ENCODE measurements at regions not wholly inside any gene's neighbourhood (a gene's known extent, or its start where the extent isn't known, plus 50 kb on each side); places are given as distances from the start of the nearest gene placed in this dataset.

GRCh38 chr11:110832539-110832938, 120.3 kb upstream of the ARHGAP20 start:
- DNase-seq: no peak
- no peak overlapping the region for H3K4me2 ChIP-seq (ENCODE audit: low read depth, low read length)
- H2AFZ ChIP-seq (ENCODE audit: low read length): no peak overlapping the region

GRCh38 chr11:110832080-110832479, 119.8 kb upstream of the ARHGAP20 start:
- Histone ChIP-seq H3K9me3 (replicated peaks; ENCODE audit: insufficient read depth, low read length) (no peaks in the 10 kb centered on the region), H3K4me2 (ENCODE audit: low read depth, low read length) (no peak overlapping the region), H3K9me2 (replicated peaks; ENCODE audit: insufficient read depth, low read length) (no peaks in the 10 kb centered on the region), H2AFZ (ENCODE audit: low read length) (no peak overlapping the region), H3K27ac (ENCODE audit: low read length) (no peak overlapping the region), H3K27me3 (replicated peaks; ENCODE audit: insufficient read depth, low read length) (no peaks in the 10 kb centered on the region), H4K20me1 (ENCODE audit: insufficient read depth, low read length) (no peaks in the 10 kb centered on the region), H3K9ac (ENCODE audit: low read length) (no peak overlapping the region), H3K36me3 (replicated peaks; ENCODE audit: insufficient read depth, low read length) (no peaks in the 10 kb centered on the region), H3F3A (ENCODE audit: insufficient read depth, low read length) (no peaks in the 10 kb centered on the region), H3K79me2 (ENCODE audit: low read length) (no peaks in the 10 kb centered on the region), H3K4me1 (ENCODE audit: low read length) (no peaks in the 10 kb centered on the region), H3K4me3 (ENCODE audit: low read length) (no peak overlapping the region)
- no peak for TF ChIP-seq EZH2phosphoT487 (IDR thresholded peaks at IDR 0.05; ENCODE audit: low read length)
- DNase-seq: no peak

More at GRCh38 chr11:110832539-110832938, 120.3 kb upstream of the ARHGAP20 start:
- no peaks in the 10 kb centered on the region for H3F3A ChIP-seq (ENCODE audit: insufficient read depth, low read length)
- H3K36me3 ChIP-seq (replicated peaks; ENCODE audit: insufficient read depth, low read length): no peaks in the 10 kb centered on the region
- no peaks in the 10 kb centered on the region for H3K4me1 ChIP-seq (ENCODE audit: low read length)
- no peaks in the 10 kb centered on the region for H3K9me2 ChIP-seq (replicated peaks; ENCODE audit: insufficient read depth, low read length)
- H3K79me2 ChIP-seq (ENCODE audit: low read length): no peaks in the 10 kb centered on the region
- H3K4me3 ChIP-seq (ENCODE audit: low read length): no peak overlapping the region
- H3K27ac ChIP-seq (ENCODE audit: low read length): no peak overlapping the region
- TF ChIP-seq CTCF (IDR thresholded peaks at IDR 0.05; ENCODE audit: low read length) (no peak), EZH2phosphoT487 (IDR thresholded peaks at IDR 0.05; ENCODE audit: low read length) (no peak), EZH2 (optimal IDR thresholded peaks at IDR 0.05; ENCODE audit: low read depth, low read length) (no peak)
- H4K20me1 ChIP-seq (ENCODE audit: insufficient read depth, low read length): no peaks in the 10 kb centered on the region
- H3K27me3 ChIP-seq (replicated peaks; ENCODE audit: insufficient read depth, low read length): no peaks in the 10 kb centered on the region
- H3K9ac ChIP-seq (ENCODE audit: low read length): no peak overlapping the region
- no peaks in the 10 kb centered on the region for H3K9me3 ChIP-seq (replicated peaks; ENCODE audit: insufficient read depth, low read length)

GRCh38 chr11:110830747-110831146, 118.5 kb upstream of the ARHGAP20 start:
- no peaks in the 10 kb centered on the region for H4K20me1 ChIP-seq (ENCODE audit: insufficient read depth, low read length)
- no peak overlapping the region for H3K4me2 ChIP-seq (ENCODE audit: low read depth, low read length)
- H3K9me3 ChIP-seq (replicated peaks; ENCODE audit: insufficient read depth, low read length): no peaks in the 10 kb centered on the region
- H3K36me3 ChIP-seq (replicated peaks; ENCODE audit: insufficient read depth, low read length): no peaks in the 10 kb centered on the region
- no peaks in the 10 kb centered on the region for H3F3A ChIP-seq (ENCODE audit: insufficient read depth, low read length)
- no peak overlapping the region for H3K4me3 ChIP-seq (ENCODE audit: low read length)
- H3K9ac ChIP-seq (ENCODE audit: low read length): no peak overlapping the region
- H3K79me2 ChIP-seq (ENCODE audit: low read length): no peaks in the 10 kb centered on the region
- no peaks in the 10 kb centered on the region for H3K27me3 ChIP-seq (replicated peaks; ENCODE audit: insufficient read depth, low read length)
- DNase-seq: no peak
- H3K27ac ChIP-seq (ENCODE audit: low read length): no peak overlapping the region
- no peaks in the 10 kb centered on the region for H3K9me2 ChIP-seq (replicated peaks; ENCODE audit: insufficient read depth, low read length)
- no peak for TF ChIP-seq EZH2 (optimal IDR thresholded peaks at IDR 0.05; ENCODE audit: low read depth, low read length)
- TF ChIP-seq EZH2phosphoT487 (IDR thresholded peaks at IDR 0.05; ENCODE audit: low read length): no peak
- no peak for TF ChIP-seq CTCF (IDR thresholded peaks at IDR 0.05; ENCODE audit: low read length)
- H2AFZ ChIP-seq (ENCODE audit: low read length): no peak overlapping the region
- no peaks in the 10 kb centered on the region for H3K4me1 ChIP-seq (ENCODE audit: low read length)

- Histone ChIP-seq H3K27ac (ENCODE audit: low read length) (no peak overlapping the region), H3K36me3 (replicated peaks; ENCODE audit: insufficient read depth, low read length) (no peaks in the 10 kb centered on the region), H3K79me2 (ENCODE audit: low read length) (no peaks in the 10 kb centered on the region), H3K9ac (ENCODE audit: low read length) (no peak overlapping the region), H4K20me1 (ENCODE audit: insufficient read depth, low read length) (no peaks in the 10 kb centered on the region), H3K4me1 (ENCODE audit: low read length) (no peaks in the 10 kb centered on the region), H3K9me2 (replicated peaks; ENCODE audit: insufficient read depth, low read length) (no peaks in the 10 kb centered on the region), H3K4me3 (ENCODE audit: low read length) (no peak overlapping the region), H3K9me3 (replicated peaks; ENCODE audit: insufficient read depth, low read length) (no peaks in the 10 kb centered on the region), H3F3A (ENCODE audit: insufficient read depth, low read length) (no peaks in the 10 kb centered on the region), H3K27me3 (replicated peaks; ENCODE audit: insufficient read depth, low read length) (no peaks in the 10 kb centered on the region), H3K4me2 (ENCODE audit: low read depth, low read length) (no peak overlapping the region), H2AFZ (ENCODE audit: low read length) (no peak overlapping the region)
- TF ChIP-seq EZH2 (optimal IDR thresholded peaks at IDR 0.05; ENCODE audit: low read depth, low read length) (no peak), EZH2phosphoT487 (IDR thresholded peaks at IDR 0.05; ENCODE audit: low read length) (no peak), CTCF (IDR thresholded peaks at IDR 0.05; ENCODE audit: low read length) (no peak)
- DNase-seq: no peak
Measured at GRCh38 chr11:110830344-110830743, 118.1 kb upstream of the ARHGAP20 start.

All from MM.1S (cell line).